ENCODE measurements at regions not wholly inside any gene's neighbourhood (a gene's known extent, or its start where the extent isn't known, plus 50 kb on each side); places are given as distances from the start of the nearest gene placed in this dataset.

GRCh38 chr13:111394211-111394922 is 73.9 kb downstream of the TEX29 start:
- no peak for DNase-seq (ENCODE audit: low read depth in 2 of 2, low spot score in 1 of 2)

- DNase-seq (ENCODE audit: low read depth in 2 of 2, low spot score in 1 of 2) = no peak
These were observed 75.3 kb downstream of the TEX29 start for GRCh38 chr13:111395511-111396393.

GRCh38 chr13:111396457-111396856 is 76.0 kb downstream of the TEX29 start:
- DNase-seq (ENCODE audit: low read depth in 2 of 2, low spot score in 1 of 2) = no peak

GRCh38 chr13:111397202-111397880 is 76.9 kb downstream of the TEX29 start:
- DNase-seq (ENCODE audit: low read depth in 2 of 2, low spot score in 1 of 2) = no peak

DNA sequence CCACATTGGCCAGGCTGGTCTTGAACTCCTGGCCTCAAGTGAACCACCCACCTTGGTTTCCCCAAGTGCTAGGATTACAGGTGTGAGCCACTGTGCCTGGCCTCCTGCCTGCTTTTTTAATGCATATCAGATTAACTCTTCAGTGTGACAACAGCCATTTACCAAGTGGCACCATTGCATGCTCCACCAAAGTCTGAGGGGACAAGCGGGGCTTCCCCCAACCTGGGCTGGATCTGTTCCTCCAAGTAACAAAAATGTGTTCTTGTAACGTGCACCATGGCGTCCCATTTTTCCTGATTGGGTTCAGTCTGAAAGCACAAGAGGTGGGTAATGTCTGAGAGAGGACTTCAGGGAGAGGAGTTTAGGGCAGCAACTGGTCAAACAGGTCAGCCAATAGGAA is 77.8 kb downstream of the TEX29 start:
- DNase-seq (ENCODE audit: low read depth in 2 of 2, low spot score in 1 of 2) = no peak

GRCh38 chr13:111398715-111399299 is 78.4 kb downstream of the TEX29 start:
- no peak for DNase-seq (ENCODE audit: low read depth in 2 of 2, low spot score in 1 of 2)

DNA sequence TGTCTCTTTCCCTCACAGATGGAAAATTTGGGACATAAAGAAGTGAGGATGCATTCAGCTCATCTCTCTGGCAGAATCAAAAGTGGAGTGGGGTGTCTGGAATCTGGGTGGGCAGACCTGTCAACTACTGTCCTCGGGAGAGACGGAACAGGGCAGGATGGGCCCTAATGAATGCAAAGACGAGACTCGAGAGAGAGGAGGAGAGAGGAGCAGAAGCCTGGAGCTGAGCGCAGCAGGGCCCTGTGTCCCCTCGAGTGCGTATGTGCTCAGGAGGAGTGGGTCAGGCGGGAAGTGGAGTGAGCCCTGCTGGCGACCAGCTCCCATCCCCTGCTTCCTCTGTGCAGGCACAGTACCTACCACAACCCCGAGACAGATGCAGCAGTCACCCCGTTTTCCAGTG is 78.9 kb downstream of the TEX29 start:
- no peak for DNase-seq (ENCODE audit: low read depth in 2 of 2, low spot score in 1 of 2)

GRCh38 chr13:111399776-111400538 is 79.5 kb downstream of the TEX29 start:
- DNase-seq (ENCODE audit: low read depth in 2 of 2, low spot score in 1 of 2) = no peak

DNA sequence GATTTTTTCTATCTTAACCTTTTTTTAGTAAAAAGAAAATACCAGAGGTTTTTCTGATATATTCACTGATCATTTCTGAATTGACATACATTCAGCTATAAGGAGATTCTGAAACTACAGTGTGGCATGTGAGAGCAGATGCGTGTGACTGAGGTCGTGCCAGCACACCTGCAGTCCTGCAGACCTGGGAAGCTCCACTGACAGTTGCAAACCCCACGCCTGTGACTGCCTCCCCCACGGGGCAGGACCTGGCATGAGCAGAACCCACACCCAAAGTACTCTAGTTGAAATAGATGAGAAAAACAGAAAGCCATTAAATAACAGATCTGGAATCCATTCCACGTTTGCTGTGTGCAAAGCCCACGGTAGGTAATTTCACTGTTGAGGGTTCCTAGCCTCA is 80.7 kb downstream of the TEX29 start:
- DNase-seq (ENCODE audit: low read depth in 2 of 2, low spot score in 1 of 2) = no peak

- DNase-seq (ENCODE audit: low read depth in 2 of 2, low spot score in 1 of 2) = no peak
These were observed 81.3 kb downstream of the TEX29 start for GRCh38 chr13:111401755-111402154.

GRCh38 chr13:111402441-111402840 is 82.0 kb downstream of the TEX29 start:
- DNase-seq (ENCODE audit: low read depth in 2 of 2, low spot score in 1 of 2) = no peak

GRCh38 chr13:111403266-111403665 is 82.8 kb downstream of the TEX29 start:
- DNase-seq (ENCODE audit: low read depth in 2 of 2, low spot score in 1 of 2) = no peak

- no peak for DNase-seq (ENCODE audit: low read depth in 2 of 2, low spot score in 1 of 2)
These were observed 84.3 kb downstream of the TEX29 start for GRCh38 chr13:111404746-111405145.

- DNase-seq (ENCODE audit: low read depth in 2 of 2, low spot score in 1 of 2) = no peak
These were observed 86.2 kb downstream of the TEX29 start for GRCh38 chr13:111406636-111407035.

DNA sequence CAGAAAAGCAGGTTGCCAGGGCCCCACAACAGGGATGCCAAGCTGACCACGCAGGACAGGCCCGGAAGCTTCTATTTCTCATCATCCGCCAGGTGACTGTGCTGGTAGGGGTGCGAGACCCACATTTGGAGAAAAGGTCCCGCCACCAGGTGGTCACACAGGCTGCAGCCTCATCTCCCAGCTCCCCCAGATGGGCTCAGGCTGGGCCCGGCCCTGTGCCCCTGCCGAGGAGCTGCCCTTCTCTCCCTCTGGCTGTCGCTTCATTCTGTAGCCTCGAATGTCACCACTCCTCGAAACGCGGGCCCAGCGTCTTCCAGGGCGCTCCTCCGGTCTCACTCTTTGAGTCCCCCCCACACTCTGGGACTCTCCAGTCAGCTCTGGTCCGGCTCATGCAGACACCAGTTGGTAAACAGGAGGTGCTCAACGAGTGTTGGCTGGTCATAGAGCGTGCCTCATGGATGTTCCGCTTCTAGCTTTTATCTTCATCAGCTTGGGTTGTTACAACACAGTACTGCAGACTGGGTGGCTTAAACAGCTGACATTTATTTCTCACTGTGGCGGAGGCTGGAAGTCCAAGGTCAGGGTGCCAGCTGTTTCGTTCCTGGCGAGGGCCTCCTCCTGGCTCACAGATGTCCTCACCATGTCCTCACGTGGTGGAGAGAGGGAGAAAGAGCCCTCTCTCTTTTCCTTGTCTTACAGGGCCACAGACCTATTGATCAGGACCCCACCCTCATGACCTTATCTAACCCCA is 87.1 kb downstream of the TEX29 start:
- no peak for DNase-seq (ENCODE audit: low read depth in 2 of 2, low spot score in 1 of 2)

DNA sequence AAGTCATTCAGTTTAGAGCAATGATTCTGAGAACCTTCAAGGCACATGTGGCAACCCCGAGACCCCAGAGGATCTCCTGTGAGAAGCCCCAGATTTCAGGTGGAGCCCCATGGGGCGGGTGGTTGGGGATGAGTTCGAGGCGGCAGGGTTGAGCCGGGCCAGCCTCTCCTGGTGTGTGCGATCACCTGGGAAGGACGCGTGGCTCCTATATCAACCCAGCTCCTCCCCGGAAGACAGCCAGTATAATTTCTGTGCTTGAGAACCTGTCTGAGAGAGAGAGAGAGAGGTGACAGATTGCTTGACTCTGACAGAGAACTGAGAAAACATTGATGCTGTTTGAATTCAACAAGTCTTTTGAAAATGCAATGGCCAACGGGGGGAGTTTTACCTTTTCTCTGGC is 89.0 kb downstream of the TEX29 start:
- DNase-seq (ENCODE audit: low read depth in 2 of 2, low spot score in 1 of 2) = no peak

DNA sequence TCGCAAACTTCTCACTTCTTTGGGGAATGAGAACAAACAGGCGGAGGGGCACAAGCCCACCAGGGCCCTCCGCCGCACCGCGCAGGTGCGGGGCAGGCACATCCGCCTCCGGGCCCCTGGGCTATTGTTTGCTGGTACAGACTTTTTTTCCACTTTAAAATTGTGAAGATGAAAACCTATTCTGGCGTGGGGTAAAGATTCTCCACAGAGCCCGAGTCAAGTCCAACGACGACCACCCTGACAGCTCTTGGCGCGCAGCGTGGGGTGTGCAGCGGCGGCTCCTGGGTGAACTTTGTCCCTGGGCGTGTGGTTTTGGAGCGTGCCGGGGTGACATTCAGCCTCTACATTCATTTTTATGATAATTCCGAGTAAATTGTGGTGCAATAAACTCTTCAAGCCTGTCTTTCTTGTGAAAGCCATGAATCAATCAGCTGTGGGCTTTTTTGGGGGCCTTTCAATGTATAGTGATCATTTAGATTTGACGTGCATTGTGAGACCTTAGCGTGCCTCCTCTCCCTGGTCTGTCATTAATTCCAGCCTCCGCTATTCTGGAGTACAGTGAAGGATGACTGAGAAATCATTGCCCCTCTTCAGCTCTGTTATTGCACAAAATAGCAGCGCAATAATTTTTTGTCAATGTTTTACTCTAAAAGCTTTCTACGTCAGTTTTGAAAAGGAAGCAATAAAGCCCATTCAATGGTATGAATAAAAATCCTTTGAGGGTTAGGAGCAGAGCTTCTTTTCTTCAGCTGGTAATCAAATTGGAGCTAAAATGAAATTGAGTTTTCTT is 90.0 kb downstream of the TEX29 start:
- DNase-seq (ENCODE audit: low read depth in 2 of 2, low spot score in 1 of 2) = no peak

DNA sequence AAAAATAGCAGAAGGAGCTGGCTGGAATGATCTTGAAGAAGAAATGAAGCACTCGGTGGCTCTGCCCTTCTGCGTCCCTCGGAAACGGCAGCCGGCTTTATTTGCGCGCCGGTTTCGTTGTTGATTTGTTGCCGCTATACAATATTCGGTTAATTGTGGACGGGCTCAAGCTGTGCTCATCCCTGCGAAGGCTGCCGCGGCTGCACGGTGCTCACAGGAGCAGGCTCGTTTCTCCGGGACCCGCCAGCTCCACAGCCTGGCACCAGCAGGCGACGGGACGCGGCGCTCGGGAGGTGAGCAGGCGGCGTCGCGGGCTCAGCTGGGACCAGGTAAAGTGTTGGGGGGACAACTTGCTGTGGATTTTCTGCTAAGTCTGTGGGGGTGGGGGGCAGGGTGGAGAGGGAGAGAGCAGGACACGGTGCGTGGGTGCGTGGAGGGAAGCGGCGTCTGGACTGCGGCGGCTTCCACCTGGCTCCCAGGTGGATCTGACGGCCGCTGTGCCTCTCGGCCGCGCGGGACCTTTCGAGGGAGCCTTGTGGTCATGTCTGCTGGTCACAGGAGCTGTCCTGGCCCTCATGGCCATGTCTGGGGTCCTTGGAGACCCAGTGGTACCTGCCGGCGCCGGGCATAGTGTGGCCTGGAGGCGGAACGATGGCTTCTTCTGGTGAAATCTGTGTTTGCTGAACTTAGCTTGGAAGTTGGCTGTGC is 90.9 kb downstream of the TEX29 start:
- no peak for DNase-seq (ENCODE audit: low read depth in 2 of 2, low spot score in 1 of 2)
